ACC112 (cell line): ENCODE measurements at regions not wholly inside any gene's neighbourhood (a gene's known extent, or its start where the extent isn't known, plus 50 kb on each side); places are given as distances from the start of the nearest gene placed in this dataset.
"Not testable (repeated sequence)": the region's sequence is repeated elsewhere in the genome, so short reads cannot be mapped to it uniquely, and the experiment has no call there.

ENCODE experiments used
- H2AFZ ChIP-seq: fragments of 200-600 bp; sonication (generic); one replicate; pipeline ENCODE4 v1.6.0; 2017; ENCODE audit warnings: antibody characterized with exemption, low read length; ENCODE audit not compliant: unreplicated experiment
- H3K27ac ChIP-seq: fragments of 200-600 bp; sonication (generic); 2 replicates; pipeline ENCODE4 v1.5.1; 2014; ENCODE audit warnings: low read depth, mild to moderate bottlenecking, antibody characterized with exemption, low read length, moderate library complexity
- H3K27me3 ChIP-seq: fragments of 200-600 bp; sonication (generic); 2 replicates; pipeline ENCODE4 v1.6.1; 2014; ENCODE audit warnings: mild to moderate bottlenecking, antibody characterized with exemption, low read length, moderate library complexity, mixed read lengths; ENCODE audit not compliant: insufficient read depth
- H3K36me3 ChIP-seq: fragments of 200-600 bp; sonication (generic); 2 replicates; pipeline ENCODE4 v1.6.1; 2016; ENCODE audit warnings: mild to moderate bottlenecking, antibody characterized with exemption, low read length, moderate library complexity, mixed read lengths; ENCODE audit not compliant: insufficient read depth
- H3K4me1 ChIP-seq: fragments of 200-600 bp; sonication (generic); one replicate; pipeline ENCODE4 v1.6.1; 2016; ENCODE audit warnings: low read length, mixed read lengths; ENCODE audit not compliant: insufficient read depth, unreplicated experiment, control insufficient read depth
- H3K4me3 ChIP-seq: fragments of 200-600 bp; sonication (generic); 2 replicates; pipeline ENCODE4 v1.5.1; 2014; ENCODE audit warnings: mild to moderate bottlenecking, low read depth, low read length
- H3K79me2 ChIP-seq: fragments of 200-600 bp; sonication (generic); one replicate; pipeline ENCODE4 v1.6.0; 2016; ENCODE audit warnings: low read length; ENCODE audit not compliant: control insufficient read depth, unreplicated experiment, insufficient read depth

DNA sequence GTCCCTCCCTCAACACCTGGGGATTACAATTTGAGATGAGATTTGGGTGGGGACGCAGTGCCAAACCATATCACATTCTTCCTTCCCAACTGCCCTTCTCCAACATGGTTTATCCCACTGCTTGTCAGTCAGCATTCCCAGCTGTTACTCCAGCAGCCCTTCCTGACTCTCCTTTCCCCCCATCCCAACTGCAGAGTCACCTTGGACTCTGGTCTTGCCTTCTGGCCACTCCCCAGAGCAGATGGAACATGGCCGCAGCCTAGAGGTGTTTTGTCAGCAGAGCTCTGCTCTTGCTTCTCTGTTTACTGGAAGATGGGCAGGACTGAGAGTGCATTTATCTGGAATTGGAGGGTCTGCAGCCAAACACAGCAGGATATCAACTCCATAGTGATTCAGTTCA, 51.2 kb upstream of the MEX3C start:
- no peak overlapping the region for H3K27ac ChIP-seq
- H3K4me1 ChIP-seq, result no peaks in the 10 kb centered on the region
- H3K79me2 ChIP-seq, result no peaks in the 10 kb centered on the region
- 0 out of 2 replicates have a peak, but pooled peaks cover 4% of the 10 kb centered on the region for H3K27me3 ChIP-seq
- no peak overlapping the region for H3K4me3 ChIP-seq
- no peaks in the 10 kb centered on the region for H3K36me3 ChIP-seq
- H2AFZ ChIP-seq, result no peak overlapping the region

DNA sequence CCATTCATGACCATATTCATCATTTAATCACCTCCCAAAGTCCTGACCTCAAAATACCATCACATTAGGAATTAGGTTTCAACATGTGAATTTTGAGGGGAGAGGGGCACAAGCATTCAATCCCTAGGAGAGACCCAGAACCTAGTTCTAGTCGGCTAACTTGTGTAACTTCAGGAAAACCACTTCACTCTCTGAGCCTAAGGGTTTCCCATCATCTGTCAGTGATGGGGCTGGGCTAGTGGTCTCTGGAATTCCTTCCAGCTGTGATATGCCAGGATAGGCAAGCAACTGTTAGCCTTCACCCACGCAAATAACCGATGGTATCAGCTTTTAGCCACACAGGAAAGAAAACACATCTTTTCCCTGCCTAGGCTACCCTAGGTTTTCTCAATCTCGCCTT, 52.5 kb upstream of the MEX3C start:
- Histone ChIP-seq H3K36me3 (no peaks in the 10 kb centered on the region), H3K4me3 (no peak overlapping the region), H3K79me2 (no peaks in the 10 kb centered on the region), H2AFZ (no peak overlapping the region), H3K27ac (no peak overlapping the region), H3K4me1 (no peaks in the 10 kb centered on the region), H3K27me3 (0 out of 2 replicates have a peak, but pooled peaks cover 4% of the 10 kb centered on the region)

DNA sequence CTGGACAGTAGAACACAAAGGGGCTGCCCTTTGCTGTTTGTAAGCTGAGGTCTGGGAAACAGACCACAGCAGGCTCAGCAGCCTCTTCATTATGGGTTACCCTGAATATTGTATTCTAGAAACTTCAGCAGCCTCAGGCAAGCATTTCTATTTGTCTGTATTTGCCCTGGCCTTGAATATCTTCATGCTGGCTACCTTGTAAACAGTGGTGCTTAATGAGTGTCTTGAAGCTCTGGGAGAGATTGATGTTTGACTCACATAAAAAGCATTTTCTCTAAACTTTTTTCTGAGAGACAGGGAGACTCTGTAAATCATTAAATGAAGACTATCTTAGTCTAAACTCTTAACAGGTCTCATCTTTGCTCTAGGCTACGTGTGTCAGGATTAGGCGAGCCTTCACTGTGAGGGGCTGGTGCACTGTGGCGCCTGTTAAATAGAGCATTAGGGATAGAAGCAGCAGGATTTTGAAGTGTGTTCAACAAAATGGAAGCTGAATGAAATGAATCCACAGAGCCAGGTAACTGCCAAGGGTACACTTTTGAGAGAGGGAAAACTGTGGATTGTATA, 53.1 kb upstream of the MEX3C start:
- H2AFZ ChIP-seq, result no peak overlapping the region
- H3K27me3 ChIP-seq, result 0 out of 2 replicates have a peak, but pooled peaks cover 4% of the 10 kb centered on the region

DNA sequence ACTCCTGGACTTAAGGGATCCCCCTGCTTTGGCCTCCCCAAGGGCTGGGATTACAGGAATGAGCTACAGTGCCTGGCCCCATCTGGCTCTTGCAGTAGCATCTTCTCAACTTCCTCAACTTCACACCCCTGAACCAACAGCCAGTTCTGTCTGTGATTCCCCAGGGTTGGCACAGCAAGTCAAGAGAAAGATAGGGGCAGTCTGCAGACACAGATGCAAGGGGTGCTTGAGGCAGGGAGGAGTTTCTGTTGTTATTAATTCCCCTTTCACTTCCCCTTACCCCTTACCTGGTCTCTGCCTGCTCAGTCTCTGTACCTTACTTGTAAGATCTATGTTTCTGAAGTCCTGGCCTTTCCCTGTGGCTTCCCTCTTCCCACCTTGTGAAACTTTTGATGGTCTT, 54.1 kb upstream of the MEX3C start:
- no peak overlapping the region for H2AFZ ChIP-seq
- H3K4me3 ChIP-seq, result no peak overlapping the region
- no peaks in the 10 kb centered on the region for H3K36me3 ChIP-seq
- no peaks in the 10 kb centered on the region for H3K79me2 ChIP-seq
- 0 out of 2 replicates have a peak, but pooled peaks cover 4% of the 10 kb centered on the region for H3K27me3 ChIP-seq
- H3K4me1 ChIP-seq, result no peaks in the 10 kb centered on the region
- H3K27ac ChIP-seq, result no peak overlapping the region

More for the DNA sequence above, 53.1 kb upstream of the MEX3C start:
- no peaks in the 10 kb centered on the region for H3K4me1 ChIP-seq
- no peak overlapping the region for H3K4me3 ChIP-seq
- no peaks in the 10 kb centered on the region for H3K79me2 ChIP-seq
- H3K36me3 ChIP-seq, result no peaks in the 10 kb centered on the region
- no peak overlapping the region for H3K27ac ChIP-seq

DNA sequence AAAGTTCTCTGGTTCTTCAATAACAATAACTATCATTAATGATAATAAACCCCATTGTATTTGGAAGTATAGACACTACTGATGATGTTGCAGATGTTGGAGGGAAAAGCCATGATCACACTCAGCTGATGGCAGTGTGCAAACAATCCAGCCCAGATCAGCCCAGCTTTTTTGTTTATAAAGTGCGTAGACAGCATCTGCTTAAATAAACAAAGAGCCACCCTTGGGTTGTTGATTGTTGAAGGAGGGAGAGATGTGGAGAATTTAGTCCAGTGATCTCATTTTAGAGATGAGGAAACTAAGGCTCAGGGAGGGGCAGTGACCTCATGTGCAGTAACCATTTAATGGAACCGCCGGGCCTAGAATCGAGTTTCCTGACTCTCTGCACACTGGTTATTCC, 56.0 kb upstream of the MEX3C start:
- Histone ChIP-seq H3K27ac (no peak overlapping the region), H3K4me3 (no peak overlapping the region), H2AFZ (no peak overlapping the region), H3K4me1 (no peaks in the 10 kb centered on the region), H3K79me2 (no peaks in the 10 kb centered on the region), H3K36me3 (no peaks in the 10 kb centered on the region), H3K27me3 (0 out of 2 replicates have a peak, but pooled peaks cover 4% of the 10 kb centered on the region)

DNA sequence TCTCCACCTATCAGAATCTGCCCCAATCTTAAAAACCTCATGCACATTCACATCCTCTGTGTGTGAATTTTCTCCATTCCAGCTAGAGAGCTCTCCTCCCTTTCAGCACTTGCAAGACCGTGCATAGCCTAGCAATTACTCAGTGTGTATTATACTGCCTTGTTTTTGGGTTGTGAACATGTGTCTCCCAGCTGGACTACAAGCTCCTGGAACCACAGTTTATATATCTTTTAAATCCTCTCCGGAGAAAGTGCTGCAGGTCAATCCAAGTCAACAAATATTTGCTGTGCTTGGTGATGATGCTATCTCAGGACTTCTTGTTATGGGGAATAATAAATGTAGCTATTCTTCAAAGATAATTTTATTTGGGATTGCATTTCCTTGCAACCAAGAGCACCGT, 58.2 kb upstream of the MEX3C start:
- H3K27ac ChIP-seq, result no peak overlapping the region
- H3K27me3 ChIP-seq, result no peaks in the 10 kb centered on the region
- H2AFZ ChIP-seq, result no peak overlapping the region
- no peaks in the 10 kb centered on the region for H3K79me2 ChIP-seq
- H3K4me1 ChIP-seq, result no peaks in the 10 kb centered on the region
- no peaks in the 10 kb centered on the region for H3K36me3 ChIP-seq
- no peak overlapping the region for H3K4me3 ChIP-seq

DNA sequence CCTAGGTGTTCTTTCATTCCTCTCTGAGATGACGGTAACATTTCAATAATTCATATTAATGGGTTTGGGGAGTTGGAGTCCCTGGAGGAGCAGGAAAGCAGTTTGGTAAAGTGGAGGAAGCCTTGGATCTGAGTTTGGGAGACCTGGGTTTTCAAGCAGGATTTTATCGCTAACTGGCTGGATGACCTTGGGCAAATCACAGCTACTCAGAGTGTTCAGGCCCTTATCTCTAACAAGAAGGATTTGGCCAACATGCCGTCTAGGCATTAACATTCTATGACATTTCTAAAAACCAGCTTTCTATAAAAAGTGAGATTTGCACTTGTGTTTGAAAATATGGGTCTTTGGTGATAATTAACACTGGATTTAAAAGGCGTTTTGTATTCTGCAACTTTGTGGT, 59.7 kb upstream of the MEX3C start:
- H3K79me2 ChIP-seq, result no peaks in the 10 kb centered on the region
- H3K27me3 ChIP-seq, result no peaks in the 10 kb centered on the region
- H3K4me3 ChIP-seq, result no peak overlapping the region
- no peak overlapping the region for H3K27ac ChIP-seq
- no peaks in the 10 kb centered on the region for H3K36me3 ChIP-seq
- no peaks in the 10 kb centered on the region for H3K4me1 ChIP-seq
- H2AFZ ChIP-seq, result no peak overlapping the region

DNA sequence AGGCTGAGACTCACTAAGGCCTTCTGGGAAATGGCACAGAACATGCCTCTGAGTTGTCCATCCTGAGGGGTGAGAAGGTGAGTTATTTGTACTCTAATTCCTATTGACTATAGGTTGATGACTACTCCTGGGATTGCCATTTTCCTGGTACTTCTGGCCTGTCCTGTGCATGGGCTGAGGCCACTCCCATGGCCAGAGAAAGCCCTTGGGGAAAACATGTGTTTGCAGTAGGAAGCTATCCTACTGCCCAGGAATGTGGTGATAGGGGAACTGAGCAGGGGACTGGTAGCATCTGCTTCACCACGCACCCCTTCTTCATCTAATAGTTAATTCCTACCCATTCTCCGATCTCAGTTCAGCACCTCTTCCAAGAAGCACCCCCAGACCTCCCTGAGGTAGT, 62.6 kb upstream of the MEX3C start:
- H3K27ac ChIP-seq, result no peak overlapping the region
- H3K4me1 ChIP-seq, result no peaks in the 10 kb centered on the region
- no peaks in the 10 kb centered on the region for H3K79me2 ChIP-seq
- H3K27me3 ChIP-seq, result no peaks in the 10 kb centered on the region
- no peak overlapping the region for H3K4me3 ChIP-seq
- no peaks in the 10 kb centered on the region for H3K36me3 ChIP-seq
- no peak overlapping the region for H2AFZ ChIP-seq

DNA sequence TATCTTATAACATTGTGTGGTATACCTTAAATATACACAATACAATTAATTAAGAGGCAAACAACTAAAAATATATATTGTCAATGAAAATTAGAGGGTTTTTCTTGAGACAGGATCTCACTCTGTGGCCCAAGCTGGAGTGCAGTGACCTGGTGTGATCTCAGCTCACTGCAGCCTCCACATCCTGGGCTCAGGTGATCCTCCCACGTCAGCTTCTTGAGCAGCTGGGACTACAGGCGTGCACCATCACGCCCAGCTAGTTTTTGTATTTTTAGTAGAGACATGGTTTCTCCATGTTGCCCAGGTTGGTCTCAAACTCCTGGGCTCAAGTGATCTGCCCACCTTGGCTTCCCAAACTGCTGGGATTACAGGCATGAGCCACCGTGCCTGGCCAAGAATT, 68.6 kb upstream of the MEX3C start:
- not testable (repeated sequence) for H3K27me3 ChIP-seq, H3K79me2 ChIP-seq, H2AFZ ChIP-seq, H3K4me1 ChIP-seq, H3K4me3 ChIP-seq, H3K27ac ChIP-seq, H3K36me3 ChIP-seq

DNA sequence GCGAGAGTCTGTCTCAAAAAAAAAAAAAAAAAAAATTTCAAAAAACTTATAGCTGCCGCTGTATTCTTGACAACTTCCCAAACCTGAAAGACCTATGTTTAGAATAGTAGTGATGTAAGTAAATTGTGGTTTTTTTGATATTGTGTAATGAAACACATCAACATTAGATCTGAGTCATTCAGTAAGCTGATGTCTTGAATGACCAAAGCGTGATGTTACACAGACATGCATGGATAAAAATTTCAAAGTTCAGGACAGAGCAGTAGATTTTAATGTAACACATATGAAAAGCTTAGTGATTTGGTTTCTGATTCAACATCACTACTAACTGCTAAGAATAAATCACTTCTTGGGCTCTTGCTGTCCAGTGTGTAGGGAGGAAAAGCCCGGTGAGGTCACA, 69.3 kb upstream of the MEX3C start:
- Histone ChIP-seq H3K27ac (no peak overlapping the region), H3K4me1 (no peaks in the 10 kb centered on the region), H3K4me3 (no peak overlapping the region), H3K79me2 (no peaks in the 10 kb centered on the region), H2AFZ (no peak overlapping the region), H3K36me3 (no peaks in the 10 kb centered on the region), H3K27me3 (no peaks in the 10 kb centered on the region)

DNA sequence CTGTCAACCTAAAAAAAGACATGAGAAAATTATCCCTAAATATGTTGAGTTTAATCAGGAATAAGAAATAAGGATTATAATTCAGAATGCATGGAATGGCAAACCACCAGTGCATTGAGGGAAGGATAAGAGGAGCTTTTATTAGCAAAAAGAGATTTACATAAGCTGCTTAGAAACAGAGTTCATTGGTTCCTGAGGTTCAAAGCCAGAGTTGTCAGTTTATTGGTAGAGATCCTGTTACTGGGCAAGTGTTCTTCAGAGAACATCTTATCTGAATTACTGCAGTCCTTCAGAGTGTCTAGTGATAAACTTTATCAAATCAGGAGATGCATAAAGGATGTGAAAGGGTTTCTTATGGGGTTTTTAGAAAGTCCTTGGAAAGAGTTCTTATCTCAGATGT, 76.0 kb upstream of the MEX3C start:
- Histone ChIP-seq H2AFZ (no peak overlapping the region), H3K36me3 (no peaks in the 10 kb centered on the region), H3K27me3 (no peaks in the 10 kb centered on the region), H3K4me3 (no peak overlapping the region), H3K27ac (no peak overlapping the region), H3K4me1 (no peaks in the 10 kb centered on the region), H3K79me2 (no peaks in the 10 kb centered on the region)
